B cell (primary cell): ENCODE measurements at regions not wholly inside any gene's neighbourhood (a gene's known extent, or its start where the extent isn't known, plus 50 kb on each side); places are given as distances from the start of the nearest gene placed in this dataset.

Experiments used
- ATAC-seq: fragments of 200-7000 bp; cut with Tn5 transposase; one replicate; pipeline ENCODE4 v1.10.0; 2021; ENCODE audit warnings: low read depth, mild to moderate bottlenecking, moderate number of reproducible peaks, moderate library complexity
- CTCF ChIA-PET: fragments of 350-600 bp; sonication (Branson Sonifier 250); formaldehyde crosslinking; loops from one replicate; lab custom pipeline; 2021; ENCODE audit warnings: antibody characterized with exemption, inconsistent platforms; lab: Charles Lee
- POLR2A ChIA-PET: fragments of 350-600 bp; sonication (Branson Sonifier 250); formaldehyde crosslinking; loops from one replicate; lab custom pipeline; 2021; ENCODE audit warnings: antibody characterized with exemption; lab: Charles Lee
- DNase-seq: peaks from one replicate; pipeline ENCODE4 v3.0.0; 2013
- H2AFZ ChIP-seq: 2 replicates; pipeline ENCODE4 v1.6.1; 2012; ENCODE audit warnings: mild to moderate bottlenecking, low read depth, low read length; ENCODE audit not compliant: insufficient read depth, poor library complexity, severe bottlenecking
- H3K27ac ChIP-seq, 2 donors: 1 replicate in 1 of 2; 2 replicates in 1 of 2; pipeline ENCODE4 v1.5.1; 2012 to 2013; ENCODE audit warnings: low read length in 2 of 2, mild to moderate bottlenecking in 2 of 2, moderate library complexity in 1 of 2
- H3K27me3 ChIP-seq, 4 experiments: fragments of 200-600 bp in 1 of 4; sonication (generic) in 1 of 4; replicated peaks in 1 of 4; 1 replicate in 2 of 4; 2 replicates in 2 of 4; pipeline versions ENCODE4 v1.6.1 to v1.7.0; 2013 to 2016; ENCODE audit warnings: low read length in 3 of 4, mild to moderate bottlenecking in 2 of 4, mixed read lengths in 1 of 4, moderate library complexity in 1 of 4; ENCODE audit not compliant: insufficient read depth in 4 of 4, control insufficient read depth in 3 of 4; ENCODE audit errors: control extremely low read depth in 1 of 4
- H3K36me3 ChIP-seq, 2 experiments: replicated peaks in 1 of 2; 1 replicate in 1 of 2; 2 replicates in 1 of 2; pipeline versions ENCODE4 v1.6.1 to v1.7.1; 2013; ENCODE audit warnings: low read length in 1 of 2; ENCODE audit not compliant: insufficient read depth in 2 of 2, control insufficient read depth in 1 of 2; ENCODE audit errors: control extremely low read depth in 1 of 2, extremely low read depth in 1 of 2
- H3K4me1 ChIP-seq, 2 donors: fragments of 200-600 bp in 1 of 2; sonication (generic) in 1 of 2; 1 replicate in 1 of 2; 2 replicates in 1 of 2; pipeline versions ENCODE4 v1.5.1 to v1.6.1; 2013 to 2017; ENCODE audit warnings: low read length in 2 of 2; ENCODE audit not compliant: control insufficient read depth in 2 of 2, insufficient read depth in 2 of 2
- H3K4me2 ChIP-seq: replicated peaks from 2 replicates; pipeline ENCODE3; 2012; ENCODE audit warnings: mild to moderate bottlenecking, low read depth, low read length; ENCODE audit not compliant: poor library complexity, severe bottlenecking
- H3K4me3 ChIP-seq, 5 experiments: fragments of 200-600 bp in 1 of 5; sonication (generic) in 1 of 5; 1 replicate in 3 of 5; 2 replicates in 2 of 5; pipeline versions ENCODE4 v1.5.1 to v1.7.0; 2011 to 2016; ENCODE audit warnings: low read length in 4 of 5, mild to moderate bottlenecking in 4 of 5, low read depth in 2 of 5, control low read depth in 1 of 5, moderate library complexity in 1 of 5; ENCODE audit not compliant: insufficient read depth in 1 of 5; ENCODE audit errors: control extremely low read depth in 1 of 5, extremely low read depth in 1 of 5
- H3K79me2 ChIP-seq: fragments of 200-600 bp; sonication (generic); one replicate; pipeline ENCODE4 v1.6.0; 2016; ENCODE audit warnings: low read length; ENCODE audit not compliant: control insufficient read depth, insufficient read depth
- H3K9ac ChIP-seq: fragments of 200-600 bp; sonication (generic); 2 replicates; pipeline ENCODE4 v1.6.1; 2017; ENCODE audit warnings: mild to moderate bottlenecking, low read length, moderate library complexity
- H3K9me3 ChIP-seq, 3 donors: one replicate each; pipeline versions ENCODE4 v1.6.1 to v1.7.1; 2013; ENCODE audit warnings: low read length in 2 of 3; ENCODE audit not compliant: control insufficient read depth in 2 of 3, insufficient read depth in 1 of 3; ENCODE audit errors: control extremely low read depth in 1 of 3
- H4K20me1 ChIP-seq: 2 replicates; pipeline ENCODE4 v1.6.0; 2012; ENCODE audit warnings: mild to moderate bottlenecking, low read length; ENCODE audit not compliant: insufficient read depth, control insufficient read depth, poor library complexity, severe bottlenecking
- H3K27ac Mint-ChIP-seq: one replicate; pipeline ENCODE4 v1.8.0; 2021; ENCODE audit warnings: mixed read lengths
- H3K27me3 Mint-ChIP-seq: one replicate; pipeline ENCODE4 v1.8.0; 2021; ENCODE audit warnings: mixed read lengths
- H3K4me1 Mint-ChIP-seq: one replicate; pipeline ENCODE4 v1.8.0; 2021; ENCODE audit warnings: mixed read lengths
- H3K4me3 Mint-ChIP-seq: one replicate; pipeline ENCODE4 v1.8.0; 2021; ENCODE audit warnings: mixed read lengths
- H3K9me3 Mint-ChIP-seq: one replicate; pipeline ENCODE4 v1.8.0; 2022; ENCODE audit warnings: mixed read lengths; ENCODE audit not compliant: insufficient read depth
- CTCF ChIP-seq: fragments of 200-600 bp; IDR thresholded peaks from one replicate; pipeline ENCODE4 v1.8.0; 2022; ENCODE audit warnings: antibody characterized with exemption, mild to moderate bottlenecking
- EZH2 ChIP-seq: IDR thresholded peaks from 2 replicates; pipeline ENCODE4 v1.6.1; 2012; ENCODE audit warnings: borderline replicate concordance, low read depth, mild to moderate bottlenecking, moderate library complexity, low read length; ENCODE audit not compliant: insufficient read depth, poor library complexity, severe bottlenecking
- WGBS: methylation state at CpG from one replicate; pipeline ENCODE4 v1.1.5; 2013; ENCODE audit warnings: missing lambda C conversion rate; ENCODE audit not compliant: insufficient coverage; 5-methylcytosine and 5-hydroxymethylcytosine counted together
- intact Hi-C: fragments of 100-400 bp; cut with micrococcal nuclease; formaldehyde crosslinking; loops from one replicate; pipeline ENCODE4 v1.10.0; 2022

GRCh38 chr6:4289770-4290320 is 154.5 kb upstream of the ECI2 start:
- Histone ChIP-seq H3K4me1 (no peaks in the 10 kb centered on the region), H3K9me3 (no peaks in the 10 kb centered on the region), H4K20me1 (no peaks in the 10 kb centered on the region), H3K79me2 (no peaks in the 10 kb centered on the region), H3K4me2 (no peak overlapping the region), H3K36me3 (no peaks in the 10 kb centered on the region), H2AFZ (no peak overlapping the region), H3K27ac (no peak overlapping the region), H3K27me3 (peaks cover 0 to 8% (median 0%) of the 10 kb centered on the region in 4 experiments), H3K4me3 (no peak overlapping the region), H3K9ac (no peak overlapping the region)
- intact Hi-C loops: no loop called here
- peaks cover 28% of the 10 kb centered on the region for H3K27me3 Mint-ChIP-seq
- no peak overlapping the region for H3K4me3 Mint-ChIP-seq
- DNase-seq (no peak), ATAC-seq (no peak)
- H3K9me3 Mint-ChIP-seq: no peaks in the 10 kb centered on the region
- TF ChIP-seq CTCF (no peak), EZH2 (no peak)
- WGBS: 92% methylated on average over 2 of the region's 4 CpGs
- no peak overlapping the region for H3K27ac Mint-ChIP-seq
- CTCF ChIA-PET: interaction anchor here (1.4 kb wide), 1 partner anchor 741 kb away, joined by 3 read pairs; no protein-coding TSS in a partner anchor
- POLR2A ChIA-PET: no interaction called here
- peaks cover 2% of the 10 kb centered on the region for H3K4me1 Mint-ChIP-seq

DNA sequence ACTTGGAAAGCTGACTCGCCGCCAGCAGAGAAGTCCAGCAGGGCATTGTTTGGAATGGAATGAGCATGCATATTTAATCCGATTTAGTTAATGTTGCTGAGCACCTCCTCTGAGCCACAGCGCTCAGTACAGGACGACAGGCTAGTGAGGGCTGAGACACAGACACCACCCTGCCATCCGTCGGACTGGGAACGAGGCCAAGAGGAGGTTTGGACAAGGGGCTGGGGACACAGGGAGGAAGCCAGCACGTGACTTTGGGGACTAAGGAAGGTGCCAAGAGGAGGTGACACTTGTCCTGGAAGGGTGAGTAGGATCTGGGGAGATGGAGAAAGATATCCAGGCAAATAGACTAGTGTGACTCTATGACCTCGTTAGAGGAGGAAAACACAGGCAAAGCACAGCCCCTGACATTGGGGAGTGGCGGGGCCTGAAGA is 152.5 kb upstream of the ECI2 start:
- intact Hi-C loops: no loop called here
- no peaks in the 10 kb centered on the region for H3K79me2 ChIP-seq
- ChIA-PET CTCF (no interaction called here), POLR2A (no interaction called here)
- H3K36me3 ChIP-seq: no peaks in the 10 kb centered on the region
- peaks cover 30% of the 10 kb centered on the region for H3K27me3 Mint-ChIP-seq
- peaks cover 0 to 16% (median 0%) of the 10 kb centered on the region in 4 experiments for H3K27me3 ChIP-seq
- WGBS: 86% methylated on average over 9 of the region's 11 CpGs
- no peak overlapping the region for H3K4me3 ChIP-seq
- no peak overlapping the region for H3K4me3 Mint-ChIP-seq
- H3K4me1 ChIP-seq: peaks cover 0 to under 1% of the 10 kb centered on the region in 2 donors
- no peak overlapping the region for H3K9ac ChIP-seq
- no peak overlapping the region for H2AFZ ChIP-seq
- TF ChIP-seq EZH2 (no peak), CTCF (no peak)
- H3K9me3 Mint-ChIP-seq: no peaks in the 10 kb centered on the region
- DNase-seq (no peak), ATAC-seq (no peak)
- no peaks in the 10 kb centered on the region for H3K9me3 ChIP-seq
- no peak overlapping the region for H3K27ac Mint-ChIP-seq
- peaks cover 2% of the 10 kb centered on the region for H3K4me1 Mint-ChIP-seq
- H3K27ac ChIP-seq: no peak overlapping the region
- no peak overlapping the region for H3K4me2 ChIP-seq
- no peaks in the 10 kb centered on the region for H4K20me1 ChIP-seq
